ENCODE measurements at regions not wholly inside any gene's neighbourhood (a gene's known extent, or its start where the extent isn't known, plus 50 kb on each side); places are given as distances from the start of the nearest gene placed in this dataset.

- TF ChIP-seq CTCF (IDR thresholded peaks at IDR 0.05) (no peak), POLR2AphosphoS5 (IDR thresholded peaks at IDR 0.05) (no peak), POLR2A (IDR thresholded peaks at IDR 0.05) (no peak)
These were observed 436.0 kb upstream of the SMC2 start for GRCh38 chr9:103658156-103658555.

All from stomach (tissue), 4 donors.